ENCODE measurements at regions not wholly inside any gene's neighbourhood (a gene's known extent, or its start where the extent isn't known, plus 50 kb on each side); places are given as distances from the start of the nearest gene placed in this dataset.
A peak's percentile ranks its signal among the peaks of the same experiment; 100 is the strongest.

DNA sequence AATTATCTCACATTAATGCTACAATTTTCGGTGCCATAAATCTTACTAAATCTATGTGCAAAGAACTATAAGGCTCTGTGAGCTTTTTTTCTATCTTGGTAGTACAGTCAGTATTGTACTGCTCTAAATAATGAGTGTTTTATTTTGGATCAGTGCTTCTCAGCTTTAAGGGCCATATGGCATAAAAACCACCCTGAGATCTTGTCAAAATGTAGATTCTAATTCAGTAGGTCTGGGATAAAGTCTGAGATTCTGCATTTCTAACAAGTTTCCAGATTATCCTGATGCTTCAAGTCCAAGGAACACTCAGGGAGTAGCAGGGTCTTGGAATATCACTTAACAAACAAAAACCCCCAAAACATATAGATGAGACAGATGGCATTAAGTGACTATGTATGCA is 486.5 kb downstream of the GRXCR1 start:
- TF ChIP-seq, protein P1, sequence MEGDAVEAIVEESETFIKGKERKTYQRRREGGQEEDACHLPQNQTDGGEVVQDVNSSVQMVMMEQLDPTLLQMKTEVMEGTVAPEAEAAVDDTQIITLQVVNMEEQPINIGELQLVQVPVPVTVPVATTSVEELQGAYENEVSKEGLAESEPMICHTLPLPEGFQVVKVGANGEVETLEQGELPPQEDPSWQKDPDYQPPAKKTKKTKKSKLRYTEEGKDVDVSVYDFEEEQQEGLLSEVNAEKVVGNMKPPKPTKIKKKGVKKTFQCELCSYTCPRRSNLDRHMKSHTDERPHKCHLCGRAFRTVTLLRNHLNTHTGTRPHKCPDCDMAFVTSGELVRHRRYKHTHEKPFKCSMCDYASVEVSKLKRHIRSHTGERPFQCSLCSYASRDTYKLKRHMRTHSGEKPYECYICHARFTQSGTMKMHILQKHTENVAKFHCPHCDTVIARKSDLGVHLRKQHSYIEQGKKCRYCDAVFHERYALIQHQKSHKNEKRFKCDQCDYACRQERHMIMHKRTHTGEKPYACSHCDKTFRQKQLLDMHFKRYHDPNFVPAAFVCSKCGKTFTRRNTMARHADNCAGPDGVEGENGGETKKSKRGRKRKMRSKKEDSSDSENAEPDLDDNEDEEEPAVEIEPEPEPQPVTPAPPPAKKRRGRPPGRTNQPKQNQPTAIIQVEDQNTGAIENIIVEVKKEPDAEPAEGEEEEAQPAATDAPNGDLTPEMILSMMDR (IDR thresholded peaks at IDR 0.05; ENCODE audit: insufficient read depth, missing control alignments), result no peak
- peak; percentile 44 for FAIRE-seq
- no peak for DNase-seq (ENCODE audit: insufficient read length, low spot score)

DNA sequence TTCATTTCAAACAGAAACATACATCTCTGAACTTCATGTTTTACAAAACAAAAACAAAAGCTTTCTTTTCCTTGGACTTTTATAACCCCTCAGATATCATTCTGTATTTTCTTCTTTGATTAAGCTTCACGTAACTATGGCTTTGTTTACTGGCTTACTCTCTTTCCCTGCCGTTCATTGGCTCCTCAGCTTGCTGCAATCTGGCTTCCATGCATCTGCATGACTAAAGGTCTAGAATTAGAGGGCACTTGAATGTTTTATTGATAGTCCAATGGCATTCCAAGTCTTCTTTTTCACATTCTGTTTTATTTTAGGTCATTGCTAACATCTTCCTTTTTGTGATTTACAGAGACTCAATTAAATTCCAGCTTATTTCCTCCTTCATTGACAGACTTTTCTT is 487.6 kb downstream of the GRXCR1 start:
- TF ChIP-seq, protein P1 (IDR thresholded peaks at IDR 0.05; ENCODE audit: insufficient read depth, missing control alignments), result no peak
- FAIRE-seq (no peak), DNase-seq (ENCODE audit: insufficient read length, low spot score) (no peak)

DNA sequence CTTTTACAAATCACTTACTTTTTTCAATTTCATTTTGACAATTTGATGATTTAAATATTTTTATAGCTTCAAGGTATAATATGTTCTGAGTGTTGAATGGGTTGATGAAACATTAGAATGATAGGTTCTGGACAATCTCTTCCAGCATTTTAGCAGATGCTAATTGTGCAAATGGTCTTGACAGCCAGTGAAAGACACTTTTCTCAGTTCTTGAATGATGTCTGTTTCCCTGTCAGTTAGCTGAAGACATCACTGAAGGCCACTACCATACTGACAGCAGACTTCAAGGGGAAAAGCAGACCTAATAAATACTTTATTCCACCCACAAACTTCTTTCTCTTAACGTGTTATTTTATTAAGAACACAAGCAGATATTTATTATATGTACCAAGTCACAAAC is 498.6 kb downstream of the GRXCR1 start:
- TF ChIP-seq, protein P1 (IDR thresholded peaks at IDR 0.05; ENCODE audit: insufficient read depth, missing control alignments), result no peak
- no peak for DNase-seq (ENCODE audit: insufficient read length, low spot score)

DNA sequence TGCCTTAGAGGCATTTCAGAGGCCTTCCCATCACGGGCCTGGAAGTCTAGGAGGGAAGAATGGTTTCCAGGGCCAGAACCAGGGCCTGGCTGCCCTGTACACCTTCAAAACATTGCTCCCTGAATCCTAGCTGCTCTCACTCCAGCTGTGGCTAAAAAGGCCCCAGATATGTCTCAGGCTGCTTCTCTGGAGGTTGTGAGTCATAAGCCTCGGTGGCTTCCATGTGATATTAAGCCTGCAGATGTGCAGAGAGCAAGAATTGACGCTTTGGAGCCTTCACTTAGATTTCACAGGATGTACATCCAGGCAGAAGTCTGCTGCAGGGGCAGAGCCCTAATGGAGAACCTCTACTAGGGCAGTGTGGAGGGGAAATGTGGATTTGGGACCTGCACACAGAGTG is 502.5 kb downstream of the GRXCR1 start:
- FAIRE-seq (no peak), DNase-seq (ENCODE audit: insufficient read length, low spot score) (no peak)
- TF ChIP-seq, protein P1 (IDR thresholded peaks at IDR 0.05; ENCODE audit: insufficient read depth, missing control alignments), result no peak

More for the DNA sequence above, 498.6 kb downstream of the GRXCR1 start:
- FAIRE-seq, result no peak

DNA sequence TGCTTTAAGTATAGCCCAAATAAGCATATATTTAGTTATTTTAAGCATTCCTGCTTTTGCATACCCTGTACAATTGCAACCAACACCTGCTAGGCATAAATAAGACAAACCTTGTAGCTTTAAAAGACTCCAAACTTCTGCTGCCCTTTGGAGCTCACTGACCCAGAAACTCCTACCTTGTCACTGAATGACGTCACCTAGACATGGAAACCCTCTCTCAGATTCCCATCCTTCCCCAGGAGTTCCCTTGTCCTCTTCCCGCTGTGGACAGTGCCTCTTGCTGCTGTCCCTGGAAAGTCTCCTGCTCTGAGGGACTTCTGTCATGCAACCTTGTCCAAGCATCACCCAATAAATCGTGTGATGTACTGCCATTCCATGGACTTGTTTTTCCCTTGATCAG is 507.2 kb downstream of the GRXCR1 start:
- FAIRE-seq (no peak), DNase-seq (ENCODE audit: insufficient read length, low spot score) (no peak)
- TF ChIP-seq, protein P1 (IDR thresholded peaks at IDR 0.05; ENCODE audit: insufficient read depth, missing control alignments), result no peak

DNA sequence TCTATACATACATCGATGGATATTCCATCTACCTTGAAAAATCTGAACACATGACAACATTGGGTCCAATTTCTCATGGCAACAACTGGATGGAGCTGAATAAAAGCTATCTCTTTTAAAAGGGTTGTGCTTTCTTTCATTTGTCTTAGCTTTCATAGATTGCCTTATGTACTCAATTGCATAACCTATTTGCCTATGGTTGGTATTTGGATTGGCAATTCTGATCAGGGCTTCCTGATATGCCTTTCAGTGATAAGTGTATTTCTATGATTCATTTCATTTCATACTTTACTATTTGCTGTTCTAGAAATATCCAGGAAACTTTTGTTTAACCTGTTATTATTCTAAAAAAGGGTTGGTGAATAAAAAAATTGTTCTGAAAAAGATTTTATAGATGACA is 509.9 kb downstream of the GRXCR1 start:
- TF ChIP-seq, protein P1 (IDR thresholded peaks at IDR 0.05; ENCODE audit: insufficient read depth, missing control alignments), result no peak
- FAIRE-seq (no peak), DNase-seq (ENCODE audit: insufficient read length, low spot score) (no peak)

DNA sequence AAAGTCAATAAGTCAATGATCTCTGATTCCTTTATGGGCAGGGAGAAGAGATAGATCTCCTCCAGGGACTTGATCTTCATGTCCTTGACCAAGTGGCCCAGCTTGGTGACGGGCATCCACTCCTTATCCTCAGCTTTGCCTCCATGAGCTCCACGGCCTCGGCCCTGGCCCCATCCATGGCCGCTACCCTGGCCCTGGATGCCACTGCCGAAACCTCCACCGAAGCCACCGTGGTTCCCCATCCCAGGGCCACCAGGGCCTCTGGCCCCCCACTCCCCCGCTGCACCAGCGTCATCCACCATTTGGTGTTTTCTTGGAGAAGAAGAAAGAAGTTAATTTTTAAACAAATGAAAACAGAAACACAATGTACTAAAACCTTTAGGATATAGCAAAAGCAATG is 518.1 kb downstream of the GRXCR1 start:
- FAIRE-seq (no peak), DNase-seq (ENCODE audit: insufficient read length, low spot score) (no peak)
- TF ChIP-seq, protein P1 (IDR thresholded peaks at IDR 0.05; ENCODE audit: insufficient read depth, missing control alignments), result no peak
